GM18858 (cell line): ENCODE measurements at regions not wholly inside any gene's neighbourhood (a gene's known extent, or its start where the extent isn't known, plus 50 kb on each side); places are given as distances from the start of the nearest gene placed in this dataset.

Source experiments
- ATAC-seq: cut with Tn5 transposase; IDR thresholded peaks from one replicate; pipeline ENCODE4 v1.9.1; 2021; ENCODE audit not compliant: unreplicated experiment

GRCh38 chr1:177589166-177589565, 380.7 kb downstream of the SEC16B start:
- no peak for ATAC-seq

DNA sequence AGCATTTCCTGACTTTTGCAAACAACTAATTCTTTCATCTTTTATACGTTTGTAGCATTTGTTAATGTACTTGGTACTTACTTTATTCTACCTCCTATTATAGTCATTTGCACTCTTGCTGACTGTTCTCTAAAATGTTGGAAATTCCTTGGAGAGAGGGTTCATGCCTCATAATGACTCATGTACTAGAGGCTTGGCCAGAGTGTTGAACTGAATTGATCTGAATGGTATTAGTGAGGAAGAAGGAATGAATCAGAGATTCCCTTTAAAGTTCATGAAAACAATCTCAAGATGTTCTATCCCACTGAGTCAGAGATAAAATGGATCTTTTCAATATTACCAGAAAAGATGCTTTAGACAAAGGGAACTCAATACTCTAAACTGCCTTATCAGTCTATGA, 383.4 kb downstream of the SEC16B start:
- no peak for ATAC-seq

GRCh38 chr1:177585302-177586220, 384.3 kb downstream of the SEC16B start:
- ATAC-seq, result no peak

DNA sequence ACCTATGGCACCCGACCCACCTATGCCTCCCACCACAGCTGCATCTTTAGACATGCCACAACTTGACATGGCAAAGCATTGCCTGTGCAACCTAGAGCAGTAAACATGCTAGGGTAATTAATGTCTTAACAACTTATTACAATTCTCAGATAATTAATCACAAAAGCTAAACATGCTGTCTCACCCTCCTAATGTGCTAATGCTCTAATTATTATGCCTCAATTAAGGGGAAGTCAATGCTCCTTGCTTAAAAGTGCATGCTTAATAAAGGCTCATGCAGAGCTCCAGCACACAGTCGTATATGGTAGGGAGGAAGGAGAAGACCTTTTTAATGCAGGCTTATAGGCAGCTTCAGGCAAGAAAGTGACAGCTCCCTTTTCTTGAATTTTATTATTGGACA, 396.0 kb downstream of the SEC16B start:
- no peak for ATAC-seq

GRCh38 chr1:177571485-177572076, 398.3 kb downstream of the SEC16B start:
- no peak for ATAC-seq

DNA sequence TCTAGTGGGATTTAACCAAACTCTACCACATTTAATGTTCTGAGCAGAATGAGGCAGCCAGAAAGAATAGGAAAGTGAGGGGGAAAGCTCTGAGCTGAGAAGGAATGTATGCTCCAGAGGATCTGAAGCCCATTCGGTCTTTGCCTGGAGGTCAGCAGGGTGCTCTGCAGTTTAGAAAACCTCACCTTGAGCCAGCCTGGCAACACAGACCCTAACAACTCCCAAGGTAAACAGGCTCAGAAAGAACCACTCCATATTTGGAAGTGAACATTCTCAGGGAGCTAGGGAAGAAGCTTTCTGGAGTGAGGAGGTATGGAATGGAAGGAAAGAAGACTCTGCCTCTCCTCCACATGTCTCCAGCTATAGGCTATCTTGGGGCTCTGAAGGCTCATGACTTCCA, 398.8 kb downstream of the SEC16B start:
- ATAC-seq, result no peak

GRCh38 chr1:177569476-177569875, 398.7 kb downstream of the BRINP2 start:
- ATAC-seq, result no peak

DNA sequence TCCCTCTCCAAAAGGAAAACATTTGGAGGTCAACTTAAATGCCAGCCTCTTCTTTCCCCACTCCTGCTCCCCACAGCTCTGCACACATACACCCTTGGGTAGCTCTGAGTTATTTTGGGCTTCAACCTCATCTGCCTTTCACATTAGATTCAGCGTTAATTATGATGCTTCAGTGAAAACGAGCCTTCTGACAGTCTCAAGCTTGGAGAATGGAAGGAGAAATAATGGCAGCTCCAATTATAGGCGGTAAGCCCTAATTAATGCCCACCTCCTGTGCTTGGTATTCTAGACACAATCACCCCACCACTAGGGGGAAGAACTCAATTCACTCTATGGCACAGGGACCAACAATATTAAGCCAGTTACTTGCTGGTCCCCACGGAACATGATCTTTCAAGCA, 397.9 kb downstream of the BRINP2 start:
- no peak for ATAC-seq

GRCh38 chr1:177567393-177567792, 396.6 kb downstream of the BRINP2 start:
- no peak for ATAC-seq

DNA sequence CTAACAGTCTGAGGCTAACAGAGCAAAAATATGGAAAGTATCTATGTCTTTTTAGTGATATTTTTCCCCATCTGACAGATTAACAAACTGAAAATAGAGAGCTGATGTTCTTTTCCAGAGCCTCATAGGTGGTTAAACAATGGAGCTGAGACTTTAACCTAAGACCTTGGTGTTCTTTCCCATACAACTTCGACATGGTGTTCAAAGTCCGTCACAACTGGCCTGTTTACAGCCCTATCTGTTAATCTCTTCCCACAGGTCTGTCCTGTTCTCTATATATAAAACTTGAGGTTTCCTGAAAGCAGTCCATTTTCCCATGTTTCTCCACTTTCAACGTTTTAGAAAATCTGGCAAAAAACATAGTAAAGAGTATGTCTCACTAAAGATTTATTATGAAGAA, 395.7 kb downstream of the BRINP2 start:
- ATAC-seq, result no peak

DNA sequence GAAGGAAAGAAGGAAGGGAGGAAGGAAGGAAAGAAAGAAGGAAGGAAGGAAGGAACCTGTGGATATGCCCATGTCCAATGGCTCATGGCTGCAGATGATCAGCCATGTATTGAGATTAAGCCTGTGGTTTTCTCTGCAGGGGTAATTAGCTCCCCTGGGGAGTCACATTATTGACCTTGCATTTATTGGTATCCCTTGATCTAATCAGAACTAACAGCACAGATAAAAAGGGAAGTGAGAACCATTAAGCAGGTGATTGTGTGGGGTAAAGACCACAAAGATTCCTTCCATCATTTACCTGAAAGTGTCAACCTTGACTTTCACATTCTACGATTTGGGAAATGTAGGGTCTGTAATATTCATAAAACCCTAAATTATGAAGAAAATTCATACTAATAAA, 390.7 kb downstream of the BRINP2 start:
- no peak for ATAC-seq

- ATAC-seq, result no peak
Observed at GRCh38 chr1:177558372-177558771, 387.6 kb downstream of the BRINP2 start.

GRCh38 chr1:177556163-177556562, 385.4 kb downstream of the BRINP2 start:
- ATAC-seq, result no peak

DNA sequence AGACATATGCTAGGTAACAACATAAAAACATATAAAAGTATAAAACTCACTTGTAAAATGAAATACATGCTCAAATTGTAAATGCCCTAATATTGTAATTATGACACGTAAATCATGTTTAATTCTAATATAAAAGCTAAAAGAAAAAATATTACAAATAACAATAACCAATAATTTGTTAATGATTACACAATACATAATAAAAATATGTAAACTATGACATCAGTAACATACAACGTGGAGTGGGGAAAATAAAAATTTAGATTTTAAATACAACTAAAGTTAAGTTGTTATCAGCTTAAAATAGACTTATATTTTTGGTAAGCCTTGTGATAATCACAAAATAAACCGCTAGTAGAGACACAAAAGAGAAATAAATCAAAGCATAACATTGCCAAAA, 376.4 kb downstream of the BRINP2 start:
- no peak for ATAC-seq

DNA sequence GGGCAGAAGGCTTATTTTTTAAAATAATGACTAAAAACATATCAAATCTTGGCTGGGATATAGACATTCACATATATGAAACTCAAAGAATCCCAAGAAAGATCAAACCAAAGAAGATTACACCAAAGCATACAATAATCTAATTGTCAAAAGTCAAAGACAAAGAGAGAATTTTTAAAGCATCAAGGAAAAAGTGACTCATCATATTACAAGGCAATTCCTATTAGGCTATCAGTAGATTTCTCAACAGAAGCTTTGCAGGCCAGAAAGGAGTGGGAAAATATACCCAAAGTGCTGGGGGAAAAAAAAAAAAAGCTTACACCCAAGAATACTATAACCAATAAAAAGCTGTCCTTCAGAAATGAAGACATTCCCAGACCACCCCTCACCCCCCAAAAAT, 375.6 kb downstream of the BRINP2 start:
- ATAC-seq, result no peak

- ATAC-seq, result no peak
Observed at GRCh38 chr1:177526201-177526600, 355.4 kb downstream of the BRINP2 start.

- ATAC-seq, result no peak
Observed at GRCh38 chr1:177525176-177525575, 354.4 kb downstream of the BRINP2 start.

- ATAC-seq, result no peak
Observed at GRCh38 chr1:177517546-177517945, 346.8 kb downstream of the BRINP2 start.

DNA sequence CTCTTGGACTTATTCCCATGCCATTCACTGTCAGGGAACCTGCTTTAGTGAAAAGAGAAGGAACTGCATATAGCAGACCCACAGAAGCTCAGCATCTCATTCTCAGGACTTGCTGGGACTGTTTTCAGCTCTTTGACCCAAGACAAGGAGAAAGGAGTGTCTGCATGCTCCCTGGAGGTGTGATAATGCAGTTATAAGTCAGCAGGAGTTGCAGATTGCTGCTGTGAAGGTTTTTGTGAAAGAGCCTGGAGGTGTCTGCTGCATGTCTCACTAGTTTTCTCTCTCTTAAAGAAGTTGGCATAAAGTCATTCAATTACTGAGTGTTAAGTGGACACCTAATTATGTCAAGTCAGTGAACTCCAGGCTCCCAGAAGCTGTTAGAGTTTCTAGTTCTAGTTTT, 343.4 kb downstream of the BRINP2 start:
- no peak for ATAC-seq

DNA sequence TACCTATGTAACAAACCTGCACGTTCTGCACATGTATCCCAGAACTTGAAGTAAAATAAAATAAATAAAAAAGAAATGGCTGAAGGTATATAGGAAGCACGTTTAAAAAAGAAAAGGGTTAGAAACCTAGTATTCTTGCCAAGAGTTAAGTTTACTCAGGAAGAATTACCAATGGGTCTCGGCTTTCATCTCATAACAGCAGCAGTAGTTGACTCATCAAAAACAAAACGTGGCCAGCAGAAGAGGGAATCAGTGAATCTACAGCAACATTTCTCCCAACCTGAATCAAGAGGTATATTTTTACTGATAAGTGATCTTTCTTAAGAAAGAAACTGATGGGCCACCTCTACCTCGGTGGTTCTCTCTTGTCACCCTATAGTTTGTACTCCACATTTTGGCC, 340.3 kb downstream of the BRINP2 start:
- ATAC-seq, result no peak

GRCh38 chr1:177505905-177506590, 335.3 kb downstream of the BRINP2 start:
- no peak for ATAC-seq

- no peak for ATAC-seq
Observed at GRCh38 chr1:177495878-177496277, 325.1 kb downstream of the BRINP2 start.
